Stimulated activated naive B cell treated with anti-CD40 and anti-IgM and Interleukin-4, amounts not matched to agents 10 μg/mL and 1 μg/mL and 100 μg/mL, for 72 hours (primary cell): ENCODE measurements at regions not wholly inside any gene's neighbourhood (a gene's known extent, or its start where the extent isn't known, plus 50 kb on each side); places are given as distances from the start of the nearest gene placed in this dataset.
"Not testable (repeated sequence)": the region's sequence is repeated elsewhere in the genome, so short reads cannot be mapped to it uniquely, and the experiment has no call there.

Experiments
- ATAC-seq, 2 donors: fragments of 150-1000 bp; cut with Tn5 transposase; replicated peaks; 2 replicates each; pipeline ENCODE4 v1.10.0; 2021; ENCODE audit warnings: moderate library complexity in 1 of 2
- DNase-seq: peaks from one replicate; pipeline ENCODE4 v3.0.0; 2021
- H3K27ac Mint-ChIP-seq: one replicate; pipeline ENCODE4 v1.8.0; 2022; ENCODE audit warnings: mild to moderate bottlenecking, mixed read lengths
- H3K27me3 Mint-ChIP-seq, 2 donors: one replicate each; pipeline ENCODE4 v1.8.0; 2022; ENCODE audit warnings: mixed read lengths in 2 of 2
- H3K36me3 Mint-ChIP-seq, 2 donors: one replicate each; pipeline ENCODE4 v1.8.0; 2022; ENCODE audit warnings: mixed read lengths in 2 of 2, mild to moderate bottlenecking in 1 of 2
- H3K4me1 Mint-ChIP-seq, 2 donors: one replicate each; pipeline ENCODE4 v1.8.0; 2022; ENCODE audit warnings: mixed read lengths in 2 of 2, mild to moderate bottlenecking in 1 of 2
- H3K4me3 Mint-ChIP-seq, 2 donors: one replicate each; pipeline ENCODE4 v1.8.0; 2022; ENCODE audit warnings: mild to moderate bottlenecking in 2 of 2, mixed read lengths in 2 of 2, moderate library complexity in 1 of 2
- H3K9me3 Mint-ChIP-seq, 2 donors: one replicate each; pipeline ENCODE4 v1.8.0; 2022; ENCODE audit warnings: mixed read lengths in 2 of 2, mild to moderate bottlenecking in 1 of 2

GRCh38 chr2:167368371-167368770 lies 480.1 kb downstream of the XIRP2 start:
- peaks cover 2 to 4% of the 10 kb centered on the region in 2 donors for H3K9me3 Mint-ChIP-seq
- no peaks in the 10 kb centered on the region for H3K4me1 Mint-ChIP-seq
- H3K36me3 Mint-ChIP-seq: no peaks in the 10 kb centered on the region
- no peak overlapping the region for H3K27ac Mint-ChIP-seq
- H3K27me3 Mint-ChIP-seq: no peaks in the 10 kb centered on the region
- ATAC-seq: no peak
- no peak overlapping the region for H3K4me3 Mint-ChIP-seq
- DNase-seq: no peak

- H3K27ac Mint-ChIP-seq: no peak overlapping the region
- peaks cover 4 to 8% of the 10 kb centered on the region in 2 donors for H3K9me3 Mint-ChIP-seq
- no peaks in the 10 kb centered on the region for H3K4me1 Mint-ChIP-seq
- H3K4me3 Mint-ChIP-seq: no peak overlapping the region
- H3K36me3 Mint-ChIP-seq: no peaks in the 10 kb centered on the region
- DNase-seq (no peak), ATAC-seq (no peak)
- no peaks in the 10 kb centered on the region for H3K27me3 Mint-ChIP-seq
These were observed 476.9 kb downstream of the XIRP2 start for GRCh38 chr2:167365216-167365615.

GRCh38 chr2:167361426-167361825 lies 473.1 kb downstream of the XIRP2 start:
- Mint-ChIP-seq H3K27ac (no peak overlapping the region), H3K9me3 (peaks cover 0 to 7% of the 10 kb centered on the region in 2 donors), H3K27me3 (no peaks in the 10 kb centered on the region), H3K4me1 (no peaks in the 10 kb centered on the region), H3K36me3 (no peaks in the 10 kb centered on the region), H3K4me3 (no peak overlapping the region)
- DNase-seq (no peak), ATAC-seq (no peak)

- Mint-ChIP-seq H3K9me3 (peaks cover 0 to 1% of the 10 kb centered on the region in 2 donors), H3K4me3 (no peak overlapping the region), H3K27me3 (no peaks in the 10 kb centered on the region), H3K4me1 (no peaks in the 10 kb centered on the region), H3K27ac (no peak overlapping the region), H3K36me3 (no peaks in the 10 kb centered on the region)
- no peak for DNase-seq
- ATAC-seq: no peak
These were observed 467.5 kb downstream of the XIRP2 start for GRCh38 chr2:167355821-167356220.

- H3K36me3 Mint-ChIP-seq: no peaks in the 10 kb centered on the region
- H3K27me3 Mint-ChIP-seq: no peaks in the 10 kb centered on the region
- peaks cover 0 to 1% of the 10 kb centered on the region in 2 donors for H3K9me3 Mint-ChIP-seq
- no peak overlapping the region for H3K4me3 Mint-ChIP-seq
- no peak for ATAC-seq
- no peaks in the 10 kb centered on the region for H3K4me1 Mint-ChIP-seq
- no peak overlapping the region for H3K27ac Mint-ChIP-seq
- no peak for DNase-seq
These were observed 465.5 kb downstream of the XIRP2 start for GRCh38 chr2:167353605-167354280.

GRCh38 chr2:167345559-167345958 lies 457.3 kb downstream of the XIRP2 start:
- Mint-ChIP-seq H3K27me3 (no peaks in the 10 kb centered on the region), H3K36me3 (no peaks in the 10 kb centered on the region)

GRCh38 chr2:167342769-167343168 lies 454.5 kb downstream of the XIRP2 start:
- no peak overlapping the region for H3K27ac Mint-ChIP-seq
- H3K36me3 Mint-ChIP-seq: no peaks in the 10 kb centered on the region
- DNase-seq (no peak), ATAC-seq (no peak)
- no peaks in the 10 kb centered on the region for H3K4me1 Mint-ChIP-seq
- H3K9me3 Mint-ChIP-seq: no peaks in the 10 kb centered on the region
- H3K27me3 Mint-ChIP-seq: no peaks in the 10 kb centered on the region
- no peak overlapping the region for H3K4me3 Mint-ChIP-seq

More at GRCh38 chr2:167345559-167345958, 457.3 kb downstream of the XIRP2 start:
- no peak for DNase-seq
- Mint-ChIP-seq H3K4me3 (no peak overlapping the region), H3K27ac (no peak overlapping the region), H3K9me3 (no peaks in the 10 kb centered on the region), H3K4me1 (no peaks in the 10 kb centered on the region)
- no peak for ATAC-seq

GRCh38 chr2:167340322-167340721 lies 452.0 kb downstream of the XIRP2 start:
- no peaks in the 10 kb centered on the region for H3K9me3 Mint-ChIP-seq
- no peak overlapping the region for H3K4me3 Mint-ChIP-seq
- no peaks in the 10 kb centered on the region for H3K4me1 Mint-ChIP-seq
- H3K27ac Mint-ChIP-seq: no peak overlapping the region
- no peak for DNase-seq
- ATAC-seq: no peak
- H3K36me3 Mint-ChIP-seq: no peaks in the 10 kb centered on the region
- peaks cover 0 to 8% of the 10 kb centered on the region in 2 donors for H3K27me3 Mint-ChIP-seq

GRCh38 chr2:167336213-167336612 lies 447.9 kb downstream of the XIRP2 start:
- Mint-ChIP-seq H3K27ac (no peak overlapping the region), H3K4me3 (no peak overlapping the region), H3K4me1 (no peaks in the 10 kb centered on the region), H3K36me3 (no peaks in the 10 kb centered on the region), H3K27me3 (peaks cover 0 to 8% of the 10 kb centered on the region in 2 donors), H3K9me3 (peaks cover 0 to 1% of the 10 kb centered on the region in 2 donors)
- ATAC-seq (no peak), DNase-seq (no peak)

GRCh38 chr2:167335541-167335992 lies 447.3 kb downstream of the XIRP2 start:
- Mint-ChIP-seq H3K4me1 (no peaks in the 10 kb centered on the region), H3K4me3 (no peak overlapping the region), H3K27ac (no peak overlapping the region), H3K36me3 (no peaks in the 10 kb centered on the region), H3K9me3 (peaks cover 0 to 3% of the 10 kb centered on the region in 2 donors), H3K27me3 (peaks cover 0 to 8% of the 10 kb centered on the region in 2 donors)
- DNase-seq (no peak), ATAC-seq (no peak)

- Mint-ChIP-seq H3K4me1 (no peaks in the 10 kb centered on the region), H3K4me3 (no peak overlapping the region), H3K27me3 (peaks cover 0 to 8% of the 10 kb centered on the region in 2 donors), H3K27ac (no peak overlapping the region), H3K9me3 (peaks cover 0 to 3% of the 10 kb centered on the region in 2 donors), H3K36me3 (no peaks in the 10 kb centered on the region)
- DNase-seq (no peak), ATAC-seq (no peak)
These were observed 446.0 kb downstream of the XIRP2 start for GRCh38 chr2:167334146-167334742.

- Mint-ChIP-seq H3K27ac (no peak overlapping the region), H3K4me3 (no peak overlapping the region), H3K4me1 (no peaks in the 10 kb centered on the region), H3K36me3 (no peaks in the 10 kb centered on the region), H3K27me3 (peaks cover 0 to 8% of the 10 kb centered on the region in 2 donors), H3K9me3 (peaks cover 0 to 3% of the 10 kb centered on the region in 2 donors)
- ATAC-seq: no peak
- DNase-seq: no peak
These were observed 445.0 kb downstream of the XIRP2 start for GRCh38 chr2:167333245-167333644.

GRCh38 chr2:167332358-167332757 lies 444.1 kb downstream of the XIRP2 start:
- H3K36me3 Mint-ChIP-seq: no peaks in the 10 kb centered on the region

GRCh38 chr2:167331636-167332232 lies 443.5 kb downstream of the XIRP2 start:
- peaks cover 0 to 3% of the 10 kb centered on the region in 2 donors for H3K9me3 Mint-ChIP-seq

More at GRCh38 chr2:167332358-167332757, 444.1 kb downstream of the XIRP2 start:
- Mint-ChIP-seq H3K9me3 (peaks cover 0 to 3% of the 10 kb centered on the region in 2 donors), H3K27me3 (peaks cover 0 to 7% of the 10 kb centered on the region in 2 donors), H3K4me3 (no peak overlapping the region), H3K27ac (no peak overlapping the region), H3K4me1 (no peaks in the 10 kb centered on the region)
- no peak for ATAC-seq
- no peak for DNase-seq

GRCh38 chr2:167328808-167329207 lies 440.5 kb downstream of the XIRP2 start:
- H3K9me3 Mint-ChIP-seq, H3K4me3 Mint-ChIP-seq, DNase-seq, H3K27me3 Mint-ChIP-seq, ATAC-seq, H3K4me1 Mint-ChIP-seq, H3K27ac Mint-ChIP-seq, H3K36me3 Mint-ChIP-seq: not testable (repeated sequence)

More at GRCh38 chr2:167331636-167332232, 443.5 kb downstream of the XIRP2 start:
- Mint-ChIP-seq H3K36me3 (no peaks in the 10 kb centered on the region), H3K4me3 (no peak overlapping the region), H3K27me3 (peaks cover 0 to under 1% of the 10 kb centered on the region in 2 donors), H3K4me1 (no peaks in the 10 kb centered on the region), H3K27ac (no peak overlapping the region)
- ATAC-seq (no peak), DNase-seq (no peak)
